C4-2B (cell line): ENCODE measurements at regions not wholly inside any gene's neighbourhood (a gene's known extent, or its start where the extent isn't known, plus 50 kb on each side); places are given as distances from the start of the nearest gene placed in this dataset.
"Not testable (repeated sequence)": the region's sequence is repeated elsewhere in the genome, so short reads cannot be mapped to it uniquely, and the experiment has no call there.

Experiments used
- H3K27ac ChIP-seq: fragments of 450-650 bp; 2 replicates; pipeline ENCODE4 v1.5.1; 2017
- ZFX ChIP-seq: fragments of 450-650 bp; IDR thresholded peaks from 2 replicates; pipeline ENCODE4 v1.6.1; 2017
- TF ChIP-seq, protein P1 (sequence below): fragments of 450-650 bp; conservative IDR thresholded peaks from 2 replicates; pipeline ENCODE4 v1.5.1; 2017; ENCODE audit warnings: mild to moderate bottlenecking

GRCh38 chr5:74517700-74518099 is 122.8 kb downstream of the ENC1 start:
- no peak overlapping the region for H3K27ac ChIP-seq
- no peak for TF ChIP-seq ZFX
- TF ChIP-seq, protein P1, sequence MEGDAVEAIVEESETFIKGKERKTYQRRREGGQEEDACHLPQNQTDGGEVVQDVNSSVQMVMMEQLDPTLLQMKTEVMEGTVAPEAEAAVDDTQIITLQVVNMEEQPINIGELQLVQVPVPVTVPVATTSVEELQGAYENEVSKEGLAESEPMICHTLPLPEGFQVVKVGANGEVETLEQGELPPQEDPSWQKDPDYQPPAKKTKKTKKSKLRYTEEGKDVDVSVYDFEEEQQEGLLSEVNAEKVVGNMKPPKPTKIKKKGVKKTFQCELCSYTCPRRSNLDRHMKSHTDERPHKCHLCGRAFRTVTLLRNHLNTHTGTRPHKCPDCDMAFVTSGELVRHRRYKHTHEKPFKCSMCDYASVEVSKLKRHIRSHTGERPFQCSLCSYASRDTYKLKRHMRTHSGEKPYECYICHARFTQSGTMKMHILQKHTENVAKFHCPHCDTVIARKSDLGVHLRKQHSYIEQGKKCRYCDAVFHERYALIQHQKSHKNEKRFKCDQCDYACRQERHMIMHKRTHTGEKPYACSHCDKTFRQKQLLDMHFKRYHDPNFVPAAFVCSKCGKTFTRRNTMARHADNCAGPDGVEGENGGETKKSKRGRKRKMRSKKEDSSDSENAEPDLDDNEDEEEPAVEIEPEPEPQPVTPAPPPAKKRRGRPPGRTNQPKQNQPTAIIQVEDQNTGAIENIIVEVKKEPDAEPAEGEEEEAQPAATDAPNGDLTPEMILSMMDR = no peak

DNA sequence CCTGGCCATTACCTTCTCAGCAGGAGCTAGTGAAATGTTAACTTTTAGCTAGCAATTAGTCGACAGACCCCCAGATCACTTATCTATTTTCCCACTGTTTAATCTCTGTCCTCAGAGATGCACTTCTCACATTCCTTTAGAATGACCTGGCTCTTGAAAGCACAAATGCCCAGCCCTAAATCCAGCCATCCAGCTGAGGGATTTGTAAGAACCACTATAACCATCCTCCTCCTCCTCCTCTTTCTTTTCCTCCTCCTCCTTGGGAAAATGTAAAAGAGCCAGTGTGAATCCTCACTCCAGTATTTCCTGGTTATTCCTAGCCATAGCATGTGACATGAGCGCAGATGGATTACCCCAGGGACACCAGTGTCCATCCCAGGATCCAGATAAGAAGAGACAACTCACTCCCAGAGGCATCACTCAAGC is 124.3 kb downstream of the ENC1 start:
- H3K27ac ChIP-seq = no peak overlapping the region
- TF ChIP-seq, protein P1 = no peak
- TF ChIP-seq ZFX = no peak

- no peak overlapping the region for H3K27ac ChIP-seq
- TF ChIP-seq ZFX = no peak
- TF ChIP-seq, protein P1 = no peak
These were observed 125.5 kb downstream of the ENC1 start for GRCh38 chr5:74514888-74515551.

DNA sequence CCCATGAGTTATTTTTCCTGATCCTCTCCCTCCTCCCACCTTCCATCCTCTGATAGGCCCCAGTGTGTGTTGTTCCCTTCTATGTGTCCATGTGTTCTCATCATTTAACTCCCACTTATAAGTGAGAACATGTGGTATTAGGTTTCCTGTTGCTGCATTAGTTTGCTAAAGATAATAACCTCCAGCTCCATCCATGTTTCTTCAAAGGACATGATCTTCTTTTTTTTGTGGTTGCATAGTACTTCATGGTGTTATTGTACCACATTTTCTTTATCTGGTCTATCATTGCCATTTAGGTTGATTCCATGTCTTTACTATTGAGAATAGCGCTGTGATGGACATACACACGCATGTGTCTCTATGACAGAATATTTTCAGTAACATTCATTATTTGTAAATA is 128.8 kb downstream of the ENC1 start:
- H3K27ac ChIP-seq = not testable (repeated sequence)

- TF ChIP-seq ZFX = no peak
- TF ChIP-seq, protein P1 = no peak
- no peak overlapping the region for H3K27ac ChIP-seq
These were observed 130.0 kb downstream of the ENC1 start for GRCh38 chr5:74510476-74511075.

DNA sequence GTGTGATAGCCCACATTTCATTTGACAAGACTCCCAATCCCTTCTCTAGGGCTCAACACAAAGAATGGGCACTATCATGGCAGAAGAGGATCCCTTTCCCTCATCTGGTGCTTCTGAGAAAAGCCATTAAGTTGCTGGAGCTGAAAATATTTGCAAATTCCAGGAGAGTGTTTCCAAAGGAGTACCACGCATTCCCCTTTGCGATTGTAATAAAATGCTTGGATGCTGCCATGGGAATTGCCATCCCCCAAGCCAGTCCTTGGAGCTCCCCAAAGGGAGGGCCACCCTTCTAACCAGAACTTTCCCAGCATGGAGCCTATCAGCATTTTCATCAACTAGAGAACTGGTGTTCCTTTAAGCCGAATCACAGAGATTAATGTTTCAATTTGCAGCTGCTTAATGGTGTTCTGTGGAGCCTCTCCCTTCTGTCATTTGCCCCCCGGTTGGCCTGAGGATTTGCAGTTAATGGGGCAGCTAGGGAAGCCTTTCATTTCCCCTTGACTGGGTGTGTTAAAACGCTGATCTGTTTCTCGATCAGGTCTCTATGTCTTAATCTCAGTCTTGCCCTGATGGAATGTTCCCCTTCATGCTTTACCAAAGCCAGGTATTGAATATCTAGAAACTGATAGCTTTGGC is 133.0 kb downstream of the ENC1 start:
- no peak overlapping the region for H3K27ac ChIP-seq
- TF ChIP-seq ZFX = no peak
- TF ChIP-seq, protein P1 = no peak

DNA sequence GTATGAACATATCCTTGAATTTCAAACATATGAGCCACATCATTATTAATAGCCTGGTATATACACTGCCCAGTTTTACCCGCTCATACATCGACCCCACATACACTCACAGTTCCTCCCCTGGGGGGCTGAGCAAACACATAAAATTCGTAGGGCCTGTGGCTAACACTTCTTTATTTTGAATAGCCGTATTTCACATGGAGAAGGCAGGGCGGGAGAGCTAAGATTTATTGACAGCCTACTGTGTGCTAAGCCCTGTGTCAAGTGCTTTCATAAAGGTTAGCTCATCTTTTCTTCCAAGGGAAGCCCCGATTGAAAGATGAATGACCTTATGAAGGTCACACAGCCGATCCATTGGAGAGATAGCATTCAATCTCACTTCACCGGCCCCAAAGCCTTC is 134.4 kb downstream of the ENC1 start:
- TF ChIP-seq, protein P1 = no peak
- TF ChIP-seq ZFX = no peak
- no peak overlapping the region for H3K27ac ChIP-seq
